ENCODE measurements at regions not wholly inside any gene's neighbourhood (a gene's known extent, or its start where the extent isn't known, plus 50 kb on each side); places are given as distances from the start of the nearest gene placed in this dataset.
"Not testable (repeated sequence)": the region's sequence is repeated elsewhere in the genome, so short reads cannot be mapped to it uniquely, and the experiment has no call there.

- no peak for DNase-seq
- WGBS, 2 donors, result 51 to 63% methylated on average over 2 of the region's 2 CpGs
- TF ChIP-seq CTCF (IDR thresholded peaks at IDR 0.05) (no peak), POLR2A (IDR thresholded peaks at IDR 0.05) (no peak)
These were observed 100.1 kb upstream of the UNC5B start for GRCh38 chr10:71112138-71112785.

GRCh38 chr10:71116426-71116825 is 95.9 kb upstream of the UNC5B start:
- 57% methylated on average over 1 of the region's 1 CpG; no CpG with 5 or more reads in 1 of the 2 donors for WGBS, 2 donors
- no peaks in the 10 kb centered on the region for H3K4me1 ChIP-seq
- peaks cover 0 to 46% (median 26%) of the 10 kb centered on the region in 3 donors for H3K9me3 ChIP-seq
- TF ChIP-seq POLR2A (IDR thresholded peaks at IDR 0.05), result no peak
- no peak for TF ChIP-seq CTCF (IDR thresholded peaks at IDR 0.05)
- H3K27me3 ChIP-seq, result peaks cover 0 to 21% (median 0%) of the 10 kb centered on the region in 4 donors
- intact Hi-C loops (cut with DNase I), result no loop called here
- no peak overlapping the region for H3K4me3 ChIP-seq
- H3K36me3 ChIP-seq, result no peaks in the 10 kb centered on the region
- H3K27ac ChIP-seq, result no peak overlapping the region
- DNase-seq, result no peak

More at GRCh38 chr10:71112138-71112785, 100.1 kb upstream of the UNC5B start:
- Histone ChIP-seq H3K4me3 (no peak overlapping the region), H3K4me1 (no peaks in the 10 kb centered on the region), H3K27me3 (peaks cover 0 to 15% (median 0%) of the 10 kb centered on the region in 4 donors), H3K27ac (no peak overlapping the region), H3K36me3 (no peaks in the 10 kb centered on the region), H3K9me3 (peaks cover 0 to 22% (median 16%) of the 10 kb centered on the region in 3 donors)
- intact Hi-C loops (cut with DNase I), result no loop called here

GRCh38 chr10:71117589-71117988 is 94.8 kb upstream of the UNC5B start:
- WGBS, 2 donors, result 60 to 64% methylated on average over 3 to 4 of the region's 4 CpGs
- H3K4me3 ChIP-seq; H3K4me1 ChIP-seq; DNase-seq; H3K36me3 ChIP-seq; H3K27ac ChIP-seq; intact Hi-C loops (cut with DNase I): not testable (repeated sequence)
- H3K27me3 ChIP-seq, result peaks cover 0 to 24% (median 0%) of the 10 kb centered on the region in 4 donors
- peaks cover 0 to 43% (median 26%) of the 10 kb centered on the region in 3 donors for H3K9me3 ChIP-seq

GRCh38 chr10:71123023-71123422 is 89.3 kb upstream of the UNC5B start:
- intact Hi-C loops (cut with DNase I), result no loop called here
- no peak for DNase-seq
- Histone ChIP-seq H3K4me1 (no peaks in the 10 kb centered on the region), H3K4me3 (no peak overlapping the region), H3K27ac (no peak overlapping the region), H3K36me3 (no peaks in the 10 kb centered on the region), H3K27me3 (peaks cover 0 to 46% (median 0%) of the 10 kb centered on the region in 4 donors), H3K9me3 (peaks cover 0 to 17% (median 3%) of the 10 kb centered on the region in 3 donors)
- no peak for TF ChIP-seq POLR2A (IDR thresholded peaks at IDR 0.05)
- no peak for TF ChIP-seq CTCF (IDR thresholded peaks at IDR 0.05)

GRCh38 chr10:71124921-71125748 is 87.2 kb upstream of the UNC5B start:
- 68 to 97% methylated on average over 5 to 10 of the region's 13 CpGs for WGBS, 2 donors
- DNase-seq, result no peak
- Histone ChIP-seq H3K4me1 (peaks cover 0 to 7% (median 6%) of the 10 kb centered on the region in 3 donors), H3K36me3 (no peaks in the 10 kb centered on the region), H3K4me3 (no peak overlapping the region), H3K27me3 (peaks cover 0 to 46% (median 0%) of the 10 kb centered on the region in 4 donors), H3K9me3 (peaks cover 0 to 10% (median 0%) of the 10 kb centered on the region in 3 donors), H3K27ac (no peak overlapping the region)
- TF ChIP-seq POLR2A (IDR thresholded peaks at IDR 0.05) (no peak), CTCF (IDR thresholded peaks at IDR 0.05) (no peak)
- intact Hi-C loops (cut with DNase I), result no loop called here
